Esophagus squamous epithelium (tissue), 5 donors: ENCODE measurements at regions not wholly inside any gene's neighbourhood (a gene's known extent, or its start where the extent isn't known, plus 50 kb on each side); places are given as distances from the start of the nearest gene placed in this dataset.

Experiments used
- DNase-seq: peaks from one replicate; lab custom pipeline; 2025; lab: John Stamatoyannopoulos, UW
- H3K27ac ChIP-seq, 4 donors: fragments of 200-600 bp; sonication (generic); one replicate each; pipeline ENCODE4 v1.5.1; 2016 to 2019; ENCODE audit warnings: mild to moderate bottlenecking in 1 of 4
- H3K27me3 ChIP-seq, 4 donors: fragments of 200-600 bp; sonication (generic); 1 replicate in 3 of 4; 2 replicates in 1 of 4; pipeline versions ENCODE4 v1.5.1 to v1.6.0; 2017 to 2021; ENCODE audit warnings: antibody characterized with exemption in 1 of 4
- H3K36me3 ChIP-seq, 3 donors: fragments of 200-600 bp; sonication (generic); one replicate each; pipeline ENCODE4 v1.5.1; 2016 to 2019
- H3K4me1 ChIP-seq, 3 donors: fragments of 200-600 bp; sonication (generic); one replicate each; pipeline ENCODE4 v1.5.1; 2017 to 2019
- H3K4me3 ChIP-seq, 4 donors: fragments of 200-600 bp; sonication (generic); 1 replicate in 3 of 4; 2 replicates in 1 of 4; pipeline ENCODE4 v1.5.1; 2016 to 2019; ENCODE audit warnings: mild to moderate bottlenecking in 2 of 4, moderate library complexity in 1 of 4
- H3K9me3 ChIP-seq, 3 donors: fragments of 200-600 bp; sonication (generic); one replicate each; pipeline ENCODE4 v1.5.1; 2016 to 2019
- POLR2A ChIP-seq, 4 donors: fragments of 450-650 bp; IDR thresholded peaks; one replicate each; pipeline ENCODE4 v1.6.1; 2017; ENCODE audit warnings: antibody characterized with exemption in 4 of 4, mild to moderate bottlenecking in 4 of 4, moderate library complexity in 3 of 4
- WGBS, 2 donors: methylation state at CpG; one replicate each; pipeline ENCODE4 v1.1.5; 2018; 5-methylcytosine and 5-hydroxymethylcytosine counted together
- intact Hi-C: fragments of 100-400 bp; cut with DNase I; formaldehyde crosslinking; loops from one replicate; pipeline ENCODE4 v1.15.0; 2022
- TF ChIP-seq, protein P1 (sequence below), 6 experiments: fragments of 450-650 bp in 4 of 6; fragments of 200-600 bp in 2 of 6; sonication (generic) in 2 of 6; IDR thresholded peaks; one replicate each; pipeline ENCODE4 v1.5.1; 2016 to 2019; ENCODE audit warnings: antibody characterized with exemption in 6 of 6, mild to moderate bottlenecking in 4 of 6, moderate library complexity in 4 of 6
- donor health status: DM: yes; HTN: yes; CAD: no.

DNA sequence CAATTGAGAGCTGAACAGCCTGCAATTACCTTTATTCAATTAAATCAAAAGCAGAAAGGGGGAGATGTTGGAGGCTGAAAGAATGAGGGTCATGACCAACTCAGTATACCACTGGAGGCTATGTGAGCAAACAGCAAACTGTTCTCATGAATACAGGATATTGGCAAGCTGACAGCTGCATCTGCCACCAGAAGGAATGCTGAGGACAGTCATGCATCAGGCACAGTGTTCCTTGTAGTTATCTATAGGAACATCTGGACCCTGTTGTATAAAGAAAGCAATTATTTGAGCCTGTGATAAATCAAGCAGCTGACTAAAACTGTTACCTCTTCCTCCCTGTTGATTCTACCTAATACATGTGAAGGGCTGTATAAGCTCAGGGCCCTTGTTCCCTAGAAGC is 2064.6 kb downstream of the TP53TG3F start:
- no peak overlapping the region for H3K27ac ChIP-seq
- TF ChIP-seq, protein P1, sequence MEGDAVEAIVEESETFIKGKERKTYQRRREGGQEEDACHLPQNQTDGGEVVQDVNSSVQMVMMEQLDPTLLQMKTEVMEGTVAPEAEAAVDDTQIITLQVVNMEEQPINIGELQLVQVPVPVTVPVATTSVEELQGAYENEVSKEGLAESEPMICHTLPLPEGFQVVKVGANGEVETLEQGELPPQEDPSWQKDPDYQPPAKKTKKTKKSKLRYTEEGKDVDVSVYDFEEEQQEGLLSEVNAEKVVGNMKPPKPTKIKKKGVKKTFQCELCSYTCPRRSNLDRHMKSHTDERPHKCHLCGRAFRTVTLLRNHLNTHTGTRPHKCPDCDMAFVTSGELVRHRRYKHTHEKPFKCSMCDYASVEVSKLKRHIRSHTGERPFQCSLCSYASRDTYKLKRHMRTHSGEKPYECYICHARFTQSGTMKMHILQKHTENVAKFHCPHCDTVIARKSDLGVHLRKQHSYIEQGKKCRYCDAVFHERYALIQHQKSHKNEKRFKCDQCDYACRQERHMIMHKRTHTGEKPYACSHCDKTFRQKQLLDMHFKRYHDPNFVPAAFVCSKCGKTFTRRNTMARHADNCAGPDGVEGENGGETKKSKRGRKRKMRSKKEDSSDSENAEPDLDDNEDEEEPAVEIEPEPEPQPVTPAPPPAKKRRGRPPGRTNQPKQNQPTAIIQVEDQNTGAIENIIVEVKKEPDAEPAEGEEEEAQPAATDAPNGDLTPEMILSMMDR (IDR thresholded peaks at IDR 0.05), result no peak
- no peak for TF ChIP-seq POLR2A (IDR thresholded peaks at IDR 0.05)
- no peaks in the 10 kb centered on the region for H3K9me3 ChIP-seq
- no peaks in the 10 kb centered on the region for H3K4me1 ChIP-seq
- no peaks in the 10 kb centered on the region for H3K27me3 ChIP-seq
- intact Hi-C loops, result no loop called here
- H3K4me3 ChIP-seq, result no peak overlapping the region
- DNase-seq, result no peak
- no peaks in the 10 kb centered on the region for H3K36me3 ChIP-seq

DNA sequence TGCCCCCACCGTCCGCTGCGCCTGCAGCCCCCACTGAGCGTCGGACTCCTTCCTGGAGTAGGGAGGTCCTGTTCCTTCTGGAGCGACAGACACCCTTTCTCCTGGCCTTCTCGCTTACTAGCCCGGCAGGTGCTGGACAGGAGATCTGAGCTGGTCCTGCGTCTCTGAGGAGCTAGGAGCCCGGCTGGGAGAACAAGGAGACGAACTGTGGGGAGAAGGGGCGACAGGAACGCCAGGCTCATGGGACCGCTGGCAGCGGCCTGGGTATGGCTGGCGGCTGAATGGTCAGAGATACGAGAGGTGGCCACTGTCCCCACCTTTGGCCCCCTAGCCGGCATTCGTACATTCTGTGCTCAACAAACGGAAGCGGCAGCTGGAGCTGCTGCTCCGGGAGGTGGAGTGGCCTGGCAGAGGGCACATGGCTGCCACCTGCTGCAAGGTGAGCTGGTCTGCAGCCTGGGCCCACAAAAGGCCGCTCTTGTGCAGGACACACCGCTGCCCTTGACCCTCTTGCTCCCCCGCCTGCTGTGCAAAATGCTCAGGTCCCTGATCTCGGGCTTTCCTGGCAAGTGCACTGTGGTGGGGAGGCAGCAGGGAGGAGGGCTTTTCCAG is 2066.7 kb downstream of the TP53TG3F start:
- TF ChIP-seq, protein P1 (IDR thresholded peaks at IDR 0.05), result no peak
- TF ChIP-seq POLR2A (IDR thresholded peaks at IDR 0.05), result no peak
- no peak for DNase-seq
- no peak overlapping the region for H3K27ac ChIP-seq
- intact Hi-C loops, result no loop called here
- 73 to 74% methylated on average over 11 to 15 of the region's 26 CpGs for WGBS, 2 donors
- H3K36me3 ChIP-seq, result no peaks in the 10 kb centered on the region
- no peaks in the 10 kb centered on the region for H3K4me1 ChIP-seq
- no peaks in the 10 kb centered on the region for H3K27me3 ChIP-seq
- H3K4me3 ChIP-seq, result no peak overlapping the region
- no peaks in the 10 kb centered on the region for H3K9me3 ChIP-seq

DNA sequence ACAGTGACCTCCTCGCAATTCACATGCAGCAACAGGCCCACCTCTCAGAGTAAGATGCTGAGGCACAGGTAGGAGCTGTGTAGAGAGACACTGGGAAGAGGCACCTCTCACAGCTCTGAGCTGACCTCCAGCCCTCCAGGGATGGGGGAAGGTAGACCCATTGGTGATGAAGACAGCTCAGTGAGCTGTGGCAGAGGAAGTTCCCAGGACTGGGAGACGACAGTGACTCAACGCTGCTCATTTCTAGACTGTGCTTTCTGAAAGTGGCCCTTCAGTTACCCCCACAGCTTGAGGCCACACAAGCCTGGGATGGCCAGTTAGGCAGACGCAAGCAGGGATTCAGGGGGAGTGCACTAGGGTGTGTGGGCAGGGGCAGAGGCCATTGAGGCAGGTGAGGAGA is 2073.2 kb downstream of the TP53TG3F start:
- TF ChIP-seq POLR2A (IDR thresholded peaks at IDR 0.05), result no peak
- TF ChIP-seq, protein P1 (IDR thresholded peaks at IDR 0.05), result no peak
- intact Hi-C loops, result no loop called here

DNA sequence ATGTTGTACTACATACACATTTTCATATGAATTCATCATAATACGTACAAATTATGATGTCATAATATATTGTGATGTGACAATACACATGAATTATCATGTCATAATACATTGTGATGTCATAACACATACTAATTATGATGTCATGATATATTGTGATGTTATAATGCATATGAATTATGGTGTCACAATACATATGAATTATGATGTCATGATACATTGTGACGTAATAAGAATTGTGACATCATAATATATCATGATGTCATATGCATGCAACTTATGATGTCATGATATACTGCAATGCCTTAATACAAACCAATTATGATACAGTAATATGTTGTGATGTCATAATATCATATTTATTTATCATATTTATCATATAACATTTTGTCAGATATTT is 2074.3 kb downstream of the TP53TG3F start:
- TF ChIP-seq POLR2A (IDR thresholded peaks at IDR 0.05), result no peak
- TF ChIP-seq, protein P1 (IDR thresholded peaks at IDR 0.05), result no peak
- no peak overlapping the region for H3K27ac ChIP-seq
- intact Hi-C loops, result no loop called here
- H3K4me1 ChIP-seq, result no peaks in the 10 kb centered on the region
- no peak for DNase-seq
- no peaks in the 10 kb centered on the region for H3K36me3 ChIP-seq
- no peaks in the 10 kb centered on the region for H3K27me3 ChIP-seq
- H3K9me3 ChIP-seq, result peaks cover 0 to 10% (median 4%) of the 10 kb centered on the region in 3 donors
- 47 to 73% methylated on average over 2 of the region's 2 CpGs for WGBS, 2 donors
- no peak overlapping the region for H3K4me3 ChIP-seq

More for the DNA sequence above, 2073.2 kb downstream of the TP53TG3F start:
- H3K9me3 ChIP-seq, result peaks cover 0 to 10% (median 4%) of the 10 kb centered on the region in 3 donors
- H3K4me3 ChIP-seq, result no peak overlapping the region
- no peak for DNase-seq
- no peak overlapping the region for H3K27ac ChIP-seq
- H3K4me1 ChIP-seq, result no peaks in the 10 kb centered on the region
- 69 to 89% methylated on average over 2 to 3 of the region's 4 CpGs for WGBS, 2 donors
- H3K36me3 ChIP-seq, result no peaks in the 10 kb centered on the region
- no peaks in the 10 kb centered on the region for H3K27me3 ChIP-seq

DNA sequence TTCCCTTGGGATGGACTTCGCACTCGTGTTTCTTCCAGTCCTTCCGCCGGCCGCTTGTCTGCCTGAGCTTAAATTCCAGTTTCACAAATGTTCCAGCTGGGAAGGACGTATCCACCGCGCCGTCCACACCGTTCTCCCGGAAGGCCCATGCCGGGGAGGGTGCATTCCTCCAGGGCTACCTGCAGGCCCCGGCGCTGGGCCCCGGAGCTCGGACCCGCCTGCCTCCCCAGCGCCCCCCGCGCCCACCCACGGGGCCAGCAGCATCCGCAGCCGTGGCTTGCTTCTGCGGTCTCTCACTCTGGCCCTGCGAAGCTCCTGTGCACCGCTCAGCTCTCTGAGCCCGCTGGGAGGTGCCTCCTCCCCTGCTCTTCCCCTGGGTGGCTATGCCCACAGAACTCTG is 2084.1 kb downstream of the TP53TG3F start:
- peaks cover 0 to 13% (median 0%) of the 10 kb centered on the region in 3 donors for H3K9me3 ChIP-seq
- H3K36me3 ChIP-seq, result no peaks in the 10 kb centered on the region
- no peaks in the 10 kb centered on the region for H3K4me1 ChIP-seq
- no peak overlapping the region for H3K4me3 ChIP-seq
- no peak for TF ChIP-seq POLR2A (IDR thresholded peaks at IDR 0.05)
- TF ChIP-seq, protein P1 (IDR thresholded peaks at IDR 0.05), result no peak
- H3K27ac ChIP-seq, result no peak overlapping the region
- no peaks in the 10 kb centered on the region for H3K27me3 ChIP-seq
- DNase-seq, result no peak
- intact Hi-C loops, result no loop called here
- 78 to 85% methylated on average over 13 to 15 of the region's 27 CpGs for WGBS, 2 donors
